Liver (tissue), 8 donors: ENCODE measurements at regions not wholly inside any gene's neighbourhood (a gene's known extent, or its start where the extent isn't known, plus 50 kb on each side); places are given as distances from the start of the nearest gene placed in this dataset.

Experiments used
- DNase-seq: peaks from one replicate; pipeline ENCODE4 v3.0.0-alpha.2; 2017; ENCODE audit warnings: low spot score
- H3K27ac ChIP-seq, 2 donors: one replicate each; pipeline ENCODE4 v1.7.0; 2013; ENCODE audit warnings: inconsistent platforms in 2 of 2, low read length in 2 of 2, control low read depth in 1 of 2, low read depth in 1 of 2, mild to moderate bottlenecking in 1 of 2
- H3K27me3 ChIP-seq, 4 donors: one replicate each; pipeline versions ENCODE4 v1.6.1 to v1.7.0; 2013; ENCODE audit warnings: low read length in 3 of 4, inconsistent platforms in 1 of 4, mild to moderate bottlenecking in 1 of 4, moderate library complexity in 1 of 4; ENCODE audit not compliant: control insufficient read depth in 4 of 4, insufficient read depth in 4 of 4
- H3K36me3 ChIP-seq, 4 donors: one replicate each; pipeline versions ENCODE4 v1.6.1 to v1.7.0; 2013; ENCODE audit warnings: low read length in 3 of 4, mild to moderate bottlenecking in 3 of 4, low read depth in 1 of 4, moderate library complexity in 1 of 4; ENCODE audit not compliant: control insufficient read depth in 4 of 4, insufficient read depth in 3 of 4
- H3K4me1 ChIP-seq, 4 donors: one replicate each; pipeline versions ENCODE4 v1.6.1 to v1.7.0; 2013; ENCODE audit warnings: low read length in 3 of 4, mild to moderate bottlenecking in 3 of 4, moderate library complexity in 1 of 4; ENCODE audit not compliant: control insufficient read depth in 4 of 4, insufficient read depth in 4 of 4
- H3K4me3 ChIP-seq, 3 donors: one replicate each; pipeline versions ENCODE4 v1.6.1 to v1.7.0; 2013; ENCODE audit warnings: low read length in 3 of 3, control low read depth in 1 of 3, low read depth in 1 of 3, mild to moderate bottlenecking in 1 of 3
- H3K9ac ChIP-seq, 2 donors: one replicate each; pipeline ENCODE4 v1.7.0; 2013; ENCODE audit warnings: low read length in 2 of 2, mild to moderate bottlenecking in 2 of 2, moderate library complexity in 2 of 2, control low read depth in 1 of 2, low read depth in 1 of 2
- H3K9me3 ChIP-seq, 4 donors: one replicate each; pipeline versions ENCODE4 v1.6.1 to v1.7.0; 2013; ENCODE audit warnings: low read length in 3 of 4; ENCODE audit not compliant: control insufficient read depth in 4 of 4
- ATF3 ChIP-seq: IDR thresholded peaks from 2 replicates; pipeline ENCODE4 v1.6.1; 2016; ENCODE audit warnings: antibody characterized with exemption
- CTCF ChIP-seq: fragments of 150-350 bp; IDR thresholded peaks from 2 replicates; pipeline ENCODE4 v1.5.1; 2017; ENCODE audit warnings: improper control_type of control experiment, low read depth, low read length; ENCODE audit not compliant: missing input control
- EGR1 ChIP-seq, 2 donors: IDR thresholded peaks; 2 replicates each; pipeline ENCODE4 v1.6.1; 2016 to 2018; ENCODE audit warnings: antibody characterized with exemption in 2 of 2, low read depth in 2 of 2
- FOXA1 ChIP-seq: IDR thresholded peaks from 2 replicates; pipeline ENCODE4 v1.6.1; 2016; ENCODE audit warnings: antibody characterized with exemption
- FOXA2 ChIP-seq: IDR thresholded peaks from 2 replicates; pipeline ENCODE4 v1.6.1; 2016; ENCODE audit warnings: antibody characterized with exemption
- GABPA ChIP-seq, 2 donors: IDR thresholded peaks in 1 of 2; conservative IDR thresholded peaks in 1 of 2; 2 replicates each; pipeline ENCODE4 v1.6.1; 2016; ENCODE audit warnings: antibody characterized with exemption in 2 of 2, mild to moderate bottlenecking in 1 of 2, moderate library complexity in 1 of 2
- HNF4A ChIP-seq, 2 donors: conservative IDR thresholded peaks; 2 replicates each; pipeline ENCODE4 v1.6.1; 2016; ENCODE audit warnings: antibody characterized with exemption in 2 of 2, mild to moderate bottlenecking in 2 of 2
- HNF4G ChIP-seq: IDR thresholded peaks from 2 replicates; pipeline ENCODE4 v1.6.1; 2016; ENCODE audit warnings: antibody characterized with exemption
- JUND ChIP-seq, 2 donors: IDR thresholded peaks; 2 replicates each; pipeline ENCODE4 v1.6.1; 2016; ENCODE audit warnings: antibody characterized with exemption in 2 of 2
- NR2F2 ChIP-seq: IDR thresholded peaks from 2 replicates; pipeline ENCODE4 v1.6.1; 2016; ENCODE audit warnings: antibody characterized with exemption
- RAD21 ChIP-seq, 2 donors: IDR thresholded peaks; 2 replicates each; pipeline ENCODE4 v1.6.1; 2016; ENCODE audit warnings: antibody characterized with exemption in 2 of 2, mild to moderate bottlenecking in 2 of 2
- RXRA ChIP-seq, 2 donors: IDR thresholded peaks; 2 replicates each; pipeline ENCODE4 v1.6.1; 2017 to 2018; ENCODE audit warnings: antibody characterized with exemption in 2 of 2, mild to moderate bottlenecking in 1 of 2
- SP1 ChIP-seq: IDR thresholded peaks from 2 replicates; pipeline ENCODE4 v1.6.1; 2018; ENCODE audit warnings: antibody characterized with exemption, mild to moderate bottlenecking
- TAF1 ChIP-seq: conservative IDR thresholded peaks from 2 replicates; pipeline ENCODE4 v1.6.1; 2016; ENCODE audit warnings: antibody characterized with exemption, mild to moderate bottlenecking
- YY1 ChIP-seq: IDR thresholded peaks from 2 replicates; pipeline ENCODE4 v1.6.1; 2016; ENCODE audit warnings: antibody characterized with exemption, mild to moderate bottlenecking
- ZBTB33 ChIP-seq: IDR thresholded peaks from 2 replicates; pipeline ENCODE4 v1.6.1; 2016; ENCODE audit warnings: antibody characterized with exemption
- WGBS: extraction: QIAGEN DNeasy Blood & Tissue Kit; methylation state at CpG from one replicate; pipeline ENCODE4 v1.1.7; 2013; 5-methylcytosine and 5-hydroxymethylcytosine counted together
- TF ChIP-seq, protein P1 (sequence below): IDR thresholded peaks from 2 replicates; pipeline ENCODE4 v1.6.1; 2016; ENCODE audit warnings: antibody characterized with exemption
- TF ChIP-seq, protein P2 (sequence below): IDR thresholded peaks from 2 replicates; pipeline ENCODE4 v1.6.1; 2016; ENCODE audit warnings: antibody characterized with exemption, mild to moderate bottlenecking
- donor health status: healthy.
- donor health status: healthy.
- donor health status: healthy.
- donor health status: healthy.
- donor health status: healthy.

- no peak for TF ChIP-seq RXRA (IDR thresholded peaks at IDR 0.05)
These were observed 364.1 kb upstream of the SFSWAP start (continued) for GRCh38 chr12:131346555-131347344.

DNA sequence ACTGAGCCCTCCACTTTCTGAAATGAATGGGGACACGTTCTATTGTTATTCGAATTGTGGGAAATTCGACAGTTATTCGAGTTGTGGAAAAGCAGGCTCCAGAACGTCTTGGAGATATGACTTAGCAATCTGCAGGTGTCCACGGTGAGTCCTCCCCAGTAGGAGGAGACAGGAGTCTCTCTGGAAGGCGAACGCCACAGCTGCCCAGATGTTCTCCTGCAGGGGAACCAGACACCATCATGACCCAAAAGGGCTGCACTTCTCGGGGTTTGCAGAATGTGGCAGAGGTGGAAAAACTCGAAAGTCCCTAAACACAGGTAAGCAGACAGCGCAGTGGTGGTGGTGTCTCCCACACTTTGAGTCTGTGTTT is 363.6 kb upstream of the SFSWAP start:
- no peaks in the 10 kb centered on the region for H3K4me1 ChIP-seq
- TF ChIP-seq YY1 (no peak), FOXA1 (no peak), ATF3 (no peak), HNF4A (conservative IDR thresholded peaks at IDR 0.05) (no peak), RXRA (IDR thresholded peaks at IDR 0.05) (no peak), SP1 (no peak), TAF1 (no peak), GABPA (IDR thresholded peaks at IDR 0.05 in 1 of 2, conservative IDR thresholded peaks at IDR 0.05 in 1 of 2) (no peak), HNF4G (no peak), RAD21 (IDR thresholded peaks at IDR 0.05) (no peak), ZBTB33 (no peak), FOXA2 (no peak), NR2F2 (no peak), JUND (IDR thresholded peaks at IDR 0.05) (no peak), EGR1 (IDR thresholded peaks at IDR 0.05; ENCODE audit: low read depth in 2 of 2) (no peak), CTCF (no peak)
- TF ChIP-seq, protein P1, sequence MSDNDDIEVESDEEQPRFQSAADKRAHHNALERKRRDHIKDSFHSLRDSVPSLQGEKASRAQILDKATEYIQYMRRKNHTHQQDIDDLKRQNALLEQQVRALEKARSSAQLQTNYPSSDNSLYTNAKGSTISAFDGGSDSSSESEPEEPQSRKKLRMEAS, result no peak
- TF ChIP-seq, protein P2, sequence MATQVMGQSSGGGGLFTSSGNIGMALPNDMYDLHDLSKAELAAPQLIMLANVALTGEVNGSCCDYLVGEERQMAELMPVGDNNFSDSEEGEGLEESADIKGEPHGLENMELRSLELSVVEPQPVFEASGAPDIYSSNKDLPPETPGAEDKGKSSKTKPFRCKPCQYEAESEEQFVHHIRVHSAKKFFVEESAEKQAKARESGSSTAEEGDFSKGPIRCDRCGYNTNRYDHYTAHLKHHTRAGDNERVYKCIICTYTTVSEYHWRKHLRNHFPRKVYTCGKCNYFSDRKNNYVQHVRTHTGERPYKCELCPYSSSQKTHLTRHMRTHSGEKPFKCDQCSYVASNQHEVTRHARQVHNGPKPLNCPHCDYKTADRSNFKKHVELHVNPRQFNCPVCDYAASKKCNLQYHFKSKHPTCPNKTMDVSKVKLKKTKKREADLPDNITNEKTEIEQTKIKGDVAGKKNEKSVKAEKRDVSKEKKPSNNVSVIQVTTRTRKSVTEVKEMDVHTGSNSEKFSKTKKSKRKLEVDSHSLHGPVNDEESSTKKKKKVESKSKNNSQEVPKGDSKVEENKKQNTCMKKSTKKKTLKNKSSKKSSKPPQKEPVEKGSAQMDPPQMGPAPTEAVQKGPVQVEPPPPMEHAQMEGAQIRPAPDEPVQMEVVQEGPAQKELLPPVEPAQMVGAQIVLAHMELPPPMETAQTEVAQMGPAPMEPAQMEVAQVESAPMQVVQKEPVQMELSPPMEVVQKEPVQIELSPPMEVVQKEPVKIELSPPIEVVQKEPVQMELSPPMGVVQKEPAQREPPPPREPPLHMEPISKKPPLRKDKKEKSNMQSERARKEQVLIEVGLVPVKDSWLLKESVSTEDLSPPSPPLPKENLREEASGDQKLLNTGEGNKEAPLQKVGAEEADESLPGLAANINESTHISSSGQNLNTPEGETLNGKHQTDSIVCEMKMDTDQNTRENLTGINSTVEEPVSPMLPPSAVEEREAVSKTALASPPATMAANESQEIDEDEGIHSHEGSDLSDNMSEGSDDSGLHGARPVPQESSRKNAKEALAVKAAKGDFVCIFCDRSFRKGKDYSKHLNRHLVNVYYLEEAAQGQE, result no peak
- no peak for DNase-seq
- WGBS, result 72% methylated on average over 11 of the region's 11 CpGs
- no peak overlapping the region for H3K27ac ChIP-seq
- no peak overlapping the region for H3K9ac ChIP-seq
- no peaks in the 10 kb centered on the region for H3K36me3 ChIP-seq
- no peak overlapping the region for H3K4me3 ChIP-seq
- H3K27me3 ChIP-seq, result peaks cover 0 to 14% (median 2%) of the 10 kb centered on the region in 4 donors
- peaks cover 0 to 8% (median 0%) of the 10 kb centered on the region in 4 donors for H3K9me3 ChIP-seq
